Astrocyte of the cerebellum (primary cell): ENCODE measurements at regions not wholly inside any gene's neighbourhood (a gene's known extent, or its start where the extent isn't known, plus 50 kb on each side); places are given as distances from the start of the nearest gene placed in this dataset.
"Not testable (repeated sequence)": the region's sequence is repeated elsewhere in the genome, so short reads cannot be mapped to it uniquely, and the experiment has no call there.

ENCODE experiments used
- DNase-seq: peaks from one replicate; pipeline ENCODE4 v3.0.0-alpha.2; 2011; ENCODE audit warnings: low read depth
- H3K4me3 ChIP-seq: 2 replicates; pipeline ENCODE4 v1.5.1; 2011; ENCODE audit warnings: mild to moderate bottlenecking, low read depth, low read length, moderate library complexity
- CTCF ChIP-seq: IDR thresholded peaks from 2 replicates; pipeline ENCODE4 v1.5.1; 2012; ENCODE audit warnings: low read length, low read depth, moderate library complexity, mild to moderate bottlenecking; ENCODE audit errors: missing control alignments
- in situ Hi-C: cut with HindIII; loops from 2 replicates; pipeline ENCODE4 v1.10.0; 2017; ENCODE audit warnings: low sequenced_read_pairs

GRCh38 chr13:87821512-87821911 lies 150.3 kb downstream of the SLITRK5 start:
- no peak overlapping the region for H3K4me3 ChIP-seq
- in situ Hi-C loops, result no loop called here
- DNase-seq, result no peak
- TF ChIP-seq CTCF, result no peak

- in situ Hi-C loops, DNase-seq, H3K4me3 ChIP-seq: not testable (repeated sequence)
Observed at GRCh38 chr13:87826301-87826700, 155.1 kb downstream of the SLITRK5 start.

GRCh38 chr13:87827479-87827878 lies 156.3 kb downstream of the SLITRK5 start:
- no peak overlapping the region for H3K4me3 ChIP-seq
- in situ Hi-C loops, result no loop called here
- no peak for TF ChIP-seq CTCF
- peak; percentile 3 for DNase-seq

- in situ Hi-C loops, result no loop called here
- no peak overlapping the region for H3K4me3 ChIP-seq
- no peak for DNase-seq
- TF ChIP-seq CTCF, result no peak
Observed at GRCh38 chr13:87837522-87837921, 166.4 kb downstream of the SLITRK5 start.

GRCh38 chr13:87837946-87838345 lies 166.8 kb downstream of the SLITRK5 start:
- no peak overlapping the region for H3K4me3 ChIP-seq
- in situ Hi-C loops, result no loop called here
- TF ChIP-seq CTCF, result no peak

GRCh38 chr13:87851410-87851809 lies 180.2 kb downstream of the SLITRK5 start:
- no peak for TF ChIP-seq CTCF
- in situ Hi-C loops, result no loop called here
- no peak overlapping the region for H3K4me3 ChIP-seq
- no peak for DNase-seq

More at GRCh38 chr13:87837946-87838345, 166.8 kb downstream of the SLITRK5 start:
- no peak for DNase-seq

DNA sequence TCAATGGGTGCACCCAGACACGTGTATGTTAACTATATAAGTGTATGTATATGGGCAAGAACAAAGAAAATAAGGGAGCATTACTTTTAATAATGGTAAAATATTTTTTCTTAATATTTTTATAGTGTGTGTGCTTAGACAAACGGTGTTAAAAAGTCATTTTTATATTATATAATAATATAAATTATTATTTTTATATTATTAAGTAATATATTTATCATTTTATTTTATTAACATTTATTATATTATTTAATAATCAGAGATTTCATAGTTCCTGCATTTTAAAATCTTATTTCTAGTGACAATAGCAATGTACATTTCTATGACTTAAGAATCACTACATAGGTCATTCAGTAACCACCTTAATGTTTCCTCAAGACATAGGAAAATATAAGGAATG lies 184.4 kb downstream of the SLITRK5 start:
- no peak for TF ChIP-seq CTCF
- no peak for DNase-seq
- in situ Hi-C loops, result no loop called here
- H3K4me3 ChIP-seq, result no peak overlapping the region
